ENCODE measurements at regions not wholly inside any gene's neighbourhood (a gene's known extent, or its start where the extent isn't known, plus 50 kb on each side); places are given as distances from the start of the nearest gene placed in this dataset.

Small RNA genes lying in the stretch of these regions (small RNA-seq; reads per million reads assigned to genes)
- 0 to 1.0 (median 0.30) reads per million in 3 experiments for gene MIR7158

Data from neural cell (in vitro differentiated cells).